Body of pancreas (tissue), 4 donors: ENCODE measurements at regions not wholly inside any gene's neighbourhood (a gene's known extent, or its start where the extent isn't known, plus 50 kb on each side); places are given as distances from the start of the nearest gene placed in this dataset.

ENCODE experiments used
- POLR2A ChIP-seq, 3 donors: fragments of 450-650 bp; IDR thresholded peaks; one replicate each; pipeline ENCODE4 v1.6.1; 2016; ENCODE audit warnings: antibody characterized with exemption in 3 of 3, mild to moderate bottlenecking in 2 of 3
- TF ChIP-seq, protein P1 (sequence below), 7 experiments: fragments of 450-650 bp in 4 of 7; fragments of 200-600 bp in 3 of 7; sonication (generic) in 3 of 7; IDR thresholded peaks; one replicate each; pipeline ENCODE4 v1.5.1; 2016 to 2019; ENCODE audit warnings: antibody characterized with exemption in 7 of 7

DNA sequence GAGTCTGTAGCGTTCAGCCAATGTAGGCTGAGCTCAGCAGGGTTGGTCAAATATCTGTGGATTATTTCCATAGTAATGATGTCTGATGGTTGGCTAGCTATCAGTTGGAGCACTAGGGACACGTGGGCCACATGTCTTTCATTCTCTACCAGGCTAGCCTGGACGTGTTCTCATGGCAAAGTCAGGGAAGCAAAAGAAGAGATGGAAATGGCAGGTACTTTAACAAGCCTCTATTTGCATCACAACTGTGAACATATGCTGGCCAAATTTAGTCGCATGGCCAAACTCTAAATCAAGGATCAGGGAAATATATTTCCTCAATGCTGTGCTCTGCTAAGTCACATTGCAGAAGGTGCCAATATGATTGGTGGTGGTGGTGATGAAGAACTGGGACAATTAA lies 371.6 kb upstream of the CHST9 start:
- TF ChIP-seq, protein P1, sequence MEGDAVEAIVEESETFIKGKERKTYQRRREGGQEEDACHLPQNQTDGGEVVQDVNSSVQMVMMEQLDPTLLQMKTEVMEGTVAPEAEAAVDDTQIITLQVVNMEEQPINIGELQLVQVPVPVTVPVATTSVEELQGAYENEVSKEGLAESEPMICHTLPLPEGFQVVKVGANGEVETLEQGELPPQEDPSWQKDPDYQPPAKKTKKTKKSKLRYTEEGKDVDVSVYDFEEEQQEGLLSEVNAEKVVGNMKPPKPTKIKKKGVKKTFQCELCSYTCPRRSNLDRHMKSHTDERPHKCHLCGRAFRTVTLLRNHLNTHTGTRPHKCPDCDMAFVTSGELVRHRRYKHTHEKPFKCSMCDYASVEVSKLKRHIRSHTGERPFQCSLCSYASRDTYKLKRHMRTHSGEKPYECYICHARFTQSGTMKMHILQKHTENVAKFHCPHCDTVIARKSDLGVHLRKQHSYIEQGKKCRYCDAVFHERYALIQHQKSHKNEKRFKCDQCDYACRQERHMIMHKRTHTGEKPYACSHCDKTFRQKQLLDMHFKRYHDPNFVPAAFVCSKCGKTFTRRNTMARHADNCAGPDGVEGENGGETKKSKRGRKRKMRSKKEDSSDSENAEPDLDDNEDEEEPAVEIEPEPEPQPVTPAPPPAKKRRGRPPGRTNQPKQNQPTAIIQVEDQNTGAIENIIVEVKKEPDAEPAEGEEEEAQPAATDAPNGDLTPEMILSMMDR (IDR thresholded peaks at IDR 0.05) = no peak
- TF ChIP-seq POLR2A (IDR thresholded peaks at IDR 0.05) = no peak
